ENCODE measurements at regions not wholly inside any gene's neighbourhood (a gene's known extent, or its start where the extent isn't known, plus 50 kb on each side); places are given as distances from the start of the nearest gene placed in this dataset.
"Not testable (repeated sequence)": the region's sequence is repeated elsewhere in the genome, so short reads cannot be mapped to it uniquely, and the experiment has no call there.

DNA sequence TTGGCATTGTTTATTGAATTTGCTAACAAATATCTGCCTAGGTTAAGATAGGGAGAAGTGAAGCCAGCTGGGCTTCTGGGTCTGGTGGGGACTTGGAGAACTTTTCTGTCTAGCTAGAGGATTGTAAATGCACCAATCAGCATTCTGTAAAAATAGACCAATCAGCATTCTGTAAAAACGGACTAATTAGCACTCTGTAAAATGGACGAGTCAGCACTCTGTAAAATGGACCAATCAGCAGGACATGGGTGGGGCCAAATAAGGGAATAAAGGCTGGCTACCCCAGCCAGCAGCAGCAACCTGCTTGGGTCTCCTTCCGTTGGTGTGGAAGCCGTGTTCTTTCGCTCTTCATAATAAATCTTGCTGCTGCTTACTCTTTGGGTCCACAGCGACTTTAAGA is 198.4 kb downstream of the MRPS30 start:
- not testable (repeated sequence) for TF ChIP-seq SMC3 (conservative IDR thresholded peaks at IDR 0.05; ENCODE audit: poor library complexity); POLR2AphosphoS5 (IDR thresholded peaks at IDR 0.05); RAD21 (conservative IDR thresholded peaks at IDR 0.05); EZH2 (IDR thresholded peaks at IDR 0.05; ENCODE audit: borderline replicate concordance, insufficient read depth, low read length, poor library complexity, severe bottlenecking); EP300 (conservative IDR thresholded peaks at IDR 0.05; ENCODE audit: poor library complexity, severe bottlenecking); TAF1 (IDR thresholded peaks at IDR 0.05; ENCODE audit: low read depth)
- TF ChIP-seq, protein P1, sequence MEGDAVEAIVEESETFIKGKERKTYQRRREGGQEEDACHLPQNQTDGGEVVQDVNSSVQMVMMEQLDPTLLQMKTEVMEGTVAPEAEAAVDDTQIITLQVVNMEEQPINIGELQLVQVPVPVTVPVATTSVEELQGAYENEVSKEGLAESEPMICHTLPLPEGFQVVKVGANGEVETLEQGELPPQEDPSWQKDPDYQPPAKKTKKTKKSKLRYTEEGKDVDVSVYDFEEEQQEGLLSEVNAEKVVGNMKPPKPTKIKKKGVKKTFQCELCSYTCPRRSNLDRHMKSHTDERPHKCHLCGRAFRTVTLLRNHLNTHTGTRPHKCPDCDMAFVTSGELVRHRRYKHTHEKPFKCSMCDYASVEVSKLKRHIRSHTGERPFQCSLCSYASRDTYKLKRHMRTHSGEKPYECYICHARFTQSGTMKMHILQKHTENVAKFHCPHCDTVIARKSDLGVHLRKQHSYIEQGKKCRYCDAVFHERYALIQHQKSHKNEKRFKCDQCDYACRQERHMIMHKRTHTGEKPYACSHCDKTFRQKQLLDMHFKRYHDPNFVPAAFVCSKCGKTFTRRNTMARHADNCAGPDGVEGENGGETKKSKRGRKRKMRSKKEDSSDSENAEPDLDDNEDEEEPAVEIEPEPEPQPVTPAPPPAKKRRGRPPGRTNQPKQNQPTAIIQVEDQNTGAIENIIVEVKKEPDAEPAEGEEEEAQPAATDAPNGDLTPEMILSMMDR (IDR thresholded peaks at IDR 0.05; ENCODE audit: poor library complexity, severe bottlenecking) = not testable (repeated sequence)
- TF ChIP-seq, protein P2, sequence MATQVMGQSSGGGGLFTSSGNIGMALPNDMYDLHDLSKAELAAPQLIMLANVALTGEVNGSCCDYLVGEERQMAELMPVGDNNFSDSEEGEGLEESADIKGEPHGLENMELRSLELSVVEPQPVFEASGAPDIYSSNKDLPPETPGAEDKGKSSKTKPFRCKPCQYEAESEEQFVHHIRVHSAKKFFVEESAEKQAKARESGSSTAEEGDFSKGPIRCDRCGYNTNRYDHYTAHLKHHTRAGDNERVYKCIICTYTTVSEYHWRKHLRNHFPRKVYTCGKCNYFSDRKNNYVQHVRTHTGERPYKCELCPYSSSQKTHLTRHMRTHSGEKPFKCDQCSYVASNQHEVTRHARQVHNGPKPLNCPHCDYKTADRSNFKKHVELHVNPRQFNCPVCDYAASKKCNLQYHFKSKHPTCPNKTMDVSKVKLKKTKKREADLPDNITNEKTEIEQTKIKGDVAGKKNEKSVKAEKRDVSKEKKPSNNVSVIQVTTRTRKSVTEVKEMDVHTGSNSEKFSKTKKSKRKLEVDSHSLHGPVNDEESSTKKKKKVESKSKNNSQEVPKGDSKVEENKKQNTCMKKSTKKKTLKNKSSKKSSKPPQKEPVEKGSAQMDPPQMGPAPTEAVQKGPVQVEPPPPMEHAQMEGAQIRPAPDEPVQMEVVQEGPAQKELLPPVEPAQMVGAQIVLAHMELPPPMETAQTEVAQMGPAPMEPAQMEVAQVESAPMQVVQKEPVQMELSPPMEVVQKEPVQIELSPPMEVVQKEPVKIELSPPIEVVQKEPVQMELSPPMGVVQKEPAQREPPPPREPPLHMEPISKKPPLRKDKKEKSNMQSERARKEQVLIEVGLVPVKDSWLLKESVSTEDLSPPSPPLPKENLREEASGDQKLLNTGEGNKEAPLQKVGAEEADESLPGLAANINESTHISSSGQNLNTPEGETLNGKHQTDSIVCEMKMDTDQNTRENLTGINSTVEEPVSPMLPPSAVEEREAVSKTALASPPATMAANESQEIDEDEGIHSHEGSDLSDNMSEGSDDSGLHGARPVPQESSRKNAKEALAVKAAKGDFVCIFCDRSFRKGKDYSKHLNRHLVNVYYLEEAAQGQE (IDR thresholded peaks at IDR 0.05; ENCODE audit: borderline replicate concordance) = not testable (repeated sequence)
